SK-N-SH (cell line): ENCODE measurements at regions not wholly inside any gene's neighbourhood (a gene's known extent, or its start where the extent isn't known, plus 50 kb on each side); places are given as distances from the start of the nearest gene placed in this dataset.

Experiments
- CTCF ChIA-PET: fragments of 300-600, 350-600 bp; formaldehyde crosslinking; extraction: SDS; loops from one replicate; lab custom pipeline; 2021; lab: Yijun Ruan, JAX
- POLR2A ChIA-PET: fragments of 350-600 bp; sonication (Branson Sonifier 250); formaldehyde crosslinking; extraction: SDS; loops from one replicate; lab custom pipeline; 2020; ENCODE audit warnings: antibody characterized with exemption, inconsistent platforms; lab: Yijun Ruan, JAX
- DNase-seq: peaks from one replicate; pipeline ENCODE4 v3.0.0; 2012
- H2AFZ ChIP-seq: fragments of 200-600 bp; sonication (generic); 2 replicates; pipeline ENCODE4 v1.8.1; 2016; ENCODE audit warnings: antibody characterized with exemption, mild to moderate bottlenecking, low read depth
- H3F3A ChIP-seq: fragments of 200-600 bp; sonication (generic); replicated peaks from 2 replicates; pipeline ENCODE3; 2016; ENCODE audit warnings: antibody characterized with exemption, mild to moderate bottlenecking; ENCODE audit not compliant: insufficient read depth
- H3K27ac ChIP-seq, 2 experiments: fragments of 200-500 bp in 1 of 2; fragments of 200-600 bp in 1 of 2; sonication (Bioruptor generic) in 1 of 2; sonication (generic), shearing (Covaris generic) in 1 of 2; 2 replicates each; pipeline versions ENCODE4 v1.5.1 to v1.6.1; 2014 to 2016; ENCODE audit warnings: low read depth in 2 of 2, inconsistent platforms in 1 of 2, low read length in 1 of 2, mild to moderate bottlenecking in 1 of 2, mixed read lengths in 1 of 2
- H3K27me3 ChIP-seq: fragments of 200-600 bp; sonication (generic), shearing (Covaris generic); 2 replicates; pipeline ENCODE4 v1.6.1; 2016; ENCODE audit warnings: mixed run types; ENCODE audit not compliant: insufficient read depth
- H3K36me3 ChIP-seq, 2 experiments: fragments of 200-500 bp in 1 of 2; fragments of 200-600 bp in 1 of 2; sonication (Bioruptor generic) in 1 of 2; sonication (generic) in 1 of 2; replicated peaks in 1 of 2; 2 replicates each; pipeline versions ENCODE3 to v1.5.1; 2014 to 2016; ENCODE audit warnings: low read length in 1 of 2, mild to moderate bottlenecking in 1 of 2; ENCODE audit not compliant: insufficient read depth in 2 of 2, control insufficient read depth in 1 of 2
- H3K4me1 ChIP-seq, 2 experiments: fragments of 200-500 bp in 1 of 2; fragments of 200-600 bp in 1 of 2; sonication (Bioruptor generic) in 1 of 2; sonication (generic), shearing (Covaris generic) in 1 of 2; 2 replicates each; pipeline versions ENCODE4 v1.5.1 to v1.6.1; 2014 to 2016; ENCODE audit warnings: low read depth in 1 of 2, low read length in 1 of 2, mixed run types in 1 of 2; ENCODE audit not compliant: insufficient read depth in 2 of 2, control insufficient read depth in 1 of 2
- H3K4me2 ChIP-seq: fragments of 200-600 bp; sonication (generic), shearing (Covaris generic); 2 replicates; pipeline ENCODE4 v1.6.1; 2017; ENCODE audit warnings: mixed run types
- H3K4me3 ChIP-seq, 2 experiments: fragments of 200-500 bp in 1 of 2; fragments of 200-600 bp in 1 of 2; sonication (Bioruptor generic) in 1 of 2; sonication (generic), shearing (Covaris generic) in 1 of 2; 2 replicates each; pipeline versions ENCODE4 v1.5.1 to v1.8.1; 2014 to 2016; ENCODE audit warnings: low read depth in 2 of 2, inconsistent platforms in 1 of 2, low read length in 1 of 2, mild to moderate bottlenecking in 1 of 2, mixed read lengths in 1 of 2, moderate library complexity in 1 of 2
- H3K79me2 ChIP-seq: fragments of 200-600 bp; sonication (generic); 2 replicates; pipeline ENCODE4 v1.8.1; 2017; ENCODE audit warnings: mild to moderate bottlenecking; ENCODE audit not compliant: insufficient read depth
- H3K9ac ChIP-seq: fragments of 200-600 bp; sonication (generic); 2 replicates; pipeline ENCODE4 v1.6.1; 2017; ENCODE audit warnings: mixed run types
- H3K9me2 ChIP-seq: fragments of 200-600 bp; sonication (generic); 2 replicates; pipeline ENCODE4 v1.6.1; 2017; ENCODE audit warnings: mixed run types
- H3K9me3 ChIP-seq: fragments of 200-600 bp; sonication (generic); 2 replicates; pipeline ENCODE4 v1.6.1; 2017; ENCODE audit warnings: mixed run types, mild to moderate bottlenecking, moderate library complexity
- H4K20me1 ChIP-seq: fragments of 200-600 bp; sonication (generic); 2 replicates; pipeline ENCODE4 v1.6.1; 2017; ENCODE audit warnings: mild to moderate bottlenecking, mixed run types; ENCODE audit not compliant: insufficient read depth
- CHD2 ChIP-seq: fragments of 150-350 bp; IDR thresholded peaks from 2 replicates; pipeline ENCODE4 v1.6.1; 2018; ENCODE audit warnings: low read length; ENCODE audit not compliant: partially characterized antibody
- CTCF ChIP-seq: fragments of 200-600 bp; sonication (generic); IDR thresholded peaks from 2 replicates; pipeline ENCODE4 v1.6.1; 2017; ENCODE audit warnings: antibody characterized with exemption, mild to moderate bottlenecking, moderate library complexity
- EP300 ChIP-seq, 2 experiments: IDR thresholded peaks; 2 replicates each; pipeline versions ENCODE4 v1.4.0 to v1.6.1; 2012; ENCODE audit warnings: borderline replicate concordance in 1 of 2, low read depth in 1 of 2, low read length in 1 of 2
- FOXJ3 ChIP-seq: sonication (generic); formaldehyde crosslinking; IDR thresholded peaks from 2 replicates; pipeline ENCODE4 v1.5.1; 2020; ENCODE audit warnings: mild to moderate bottlenecking, missing genetic modification reagents
- GATA2 ChIP-seq: sonication (generic); formaldehyde crosslinking; IDR thresholded peaks from 2 replicates; pipeline ENCODE4 v1.5.0; 2020; ENCODE audit warnings: mild to moderate bottlenecking, missing genetic modification reagents
- MEF2A ChIP-seq: IDR thresholded peaks from 2 replicates; pipeline ENCODE4 v1.4.0; 2012; ENCODE audit warnings: low read depth, borderline replicate concordance
- MXI1 ChIP-seq: IDR thresholded peaks from 2 replicates; pipeline ENCODE4 v1.6.1; 2012; ENCODE audit warnings: mild to moderate bottlenecking, low read depth, low read length, improper control_type of control experiment
- NFIC ChIP-seq: IDR thresholded peaks from 2 replicates; pipeline ENCODE4 v1.4.0; 2012; ENCODE audit warnings: borderline replicate concordance
- NRF1 ChIP-seq: IDR thresholded peaks from 2 replicates; pipeline ENCODE4 v1.6.1; 2012; ENCODE audit warnings: low read depth, mild to moderate bottlenecking, low read length
- PBX3 ChIP-seq: IDR thresholded peaks from 2 replicates; pipeline ENCODE4; 2012
- POLR2AphosphoS5 ChIP-seq: IDR thresholded peaks from 2 replicates; pipeline ENCODE4 v1.6.1; 2012; ENCODE audit warnings: low read depth, low read length
- RCOR1 ChIP-seq: fragments of 150-350 bp; IDR thresholded peaks from 2 replicates; pipeline ENCODE4 v1.6.1; 2017; ENCODE audit warnings: antibody characterized with exemption, low read length
- RXRA ChIP-seq: IDR thresholded peaks from 2 replicates; pipeline ENCODE4 v1.4.0; 2012; ENCODE audit warnings: low read depth, mild to moderate bottlenecking, borderline replicate concordance
- SIN3A ChIP-seq: IDR thresholded peaks from 2 replicates; pipeline ENCODE4 v1.6.1; 2012; ENCODE audit warnings: low read depth, mild to moderate bottlenecking, low read length, moderate library complexity, borderline replicate concordance
- SMC3 ChIP-seq: IDR thresholded peaks from 2 replicates; pipeline ENCODE4 v1.6.1; 2012; ENCODE audit warnings: low read depth, low read length, improper control_type of control experiment
- TAF1 ChIP-seq: IDR thresholded peaks from 2 replicates; pipeline ENCODE4 v1.6.1; 2012; ENCODE audit warnings: low read depth, mild to moderate bottlenecking, low read length, moderate library complexity, borderline replicate concordance
- USF1 ChIP-seq: IDR thresholded peaks from 2 replicates; pipeline ENCODE4 v1.4.0; 2012; ENCODE audit warnings: low read depth, borderline replicate concordance
- USF2 ChIP-seq: fragments of 150-350 bp; IDR thresholded peaks from 2 replicates; pipeline ENCODE4 v1.6.1; 2017; ENCODE audit warnings: antibody characterized with exemption, low read length, low read depth, borderline replicate concordance
- YY1 ChIP-seq: IDR thresholded peaks from 2 replicates; pipeline ENCODE4 v1.4.0; 2012; ENCODE audit warnings: low read depth, mild to moderate bottlenecking
- ZBTB33 ChIP-seq: IDR thresholded peaks from 2 replicates; pipeline ENCODE4 v1.4.0; 2012; ENCODE audit warnings: low read depth, borderline replicate concordance

- TF ChIP-seq ZBTB33 (no peak), GATA2 (CRISPR knock-in tag) (no peak), RCOR1 (no peak), EP300 (IDR thresholded peaks at IDR 0.05; ENCODE audit: borderline replicate concordance in 1 of 2, low read depth in 1 of 2, low read length in 1 of 2) (no peak), CTCF (no peak), MXI1 (no peak), USF1 (no peak), MEF2A (no peak), PBX3 (no peak), YY1 (no peak), NRF1 (no peak), NFIC (no peak), TAF1 (no peak), CHD2 (no peak), SIN3A (no peak), USF2 (no peak), SMC3 (no peak), POLR2AphosphoS5 (no peak), RXRA (no peak), FOXJ3 (CRISPR knock-in tag) (no peak)
- TF ChIP-seq, all 33 proteins: peak for 0
- H3K79me2 ChIP-seq, result no peaks in the 10 kb centered on the region
- ChIA-PET POLR2A (no interaction called here), CTCF (no interaction called here)
- H4K20me1 ChIP-seq, result no peaks in the 10 kb centered on the region
- no peaks in the 10 kb centered on the region for H3K27me3 ChIP-seq
- no peaks in the 10 kb centered on the region for H3F3A ChIP-seq
- H3K9me2 ChIP-seq, result no peaks in the 10 kb centered on the region
- no peak overlapping the region for H3K27ac ChIP-seq
- H3K9ac ChIP-seq, result no peak overlapping the region
- no peaks in the 10 kb centered on the region for H3K9me3 ChIP-seq
- no peaks in the 10 kb centered on the region for H3K4me1 ChIP-seq
- no peaks in the 10 kb centered on the region for H3K36me3 ChIP-seq
- H3K4me2 ChIP-seq, result no peak overlapping the region
- H3K4me3 ChIP-seq, result no peak overlapping the region
- no peak overlapping the region for H2AFZ ChIP-seq
- no peak for DNase-seq
These were observed 231.4 kb upstream of the KLF8 start for GRCh38 chrX:56000729-56001128.
